ENCODE measurements at regions not wholly inside any gene's neighbourhood (a gene's known extent, or its start where the extent isn't known, plus 50 kb on each side); places are given as distances from the start of the nearest gene placed in this dataset.
"Not testable (repeated sequence)": the region's sequence is repeated elsewhere in the genome, so short reads cannot be mapped to it uniquely, and the experiment has no call there.

DNA sequence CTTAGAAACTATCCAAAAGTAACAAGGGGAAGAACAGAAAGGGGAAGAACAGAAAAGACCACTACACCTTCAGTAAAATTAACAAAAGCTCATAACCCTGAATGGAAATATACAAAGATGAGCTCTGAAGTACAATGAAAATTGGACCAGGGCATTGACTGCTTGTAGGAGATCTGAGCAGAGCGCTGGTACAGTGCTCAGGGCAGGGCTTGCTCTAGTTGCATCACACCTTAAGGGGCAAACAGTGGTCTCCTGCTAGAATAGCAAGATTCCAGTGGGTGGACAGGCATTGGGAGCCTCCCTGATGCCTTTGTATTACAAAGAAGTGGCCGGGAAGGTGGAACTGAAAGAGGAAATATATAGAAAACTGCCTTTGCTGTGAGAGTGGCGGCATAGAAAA is 111.9 kb upstream of the RGS1 start:
- Mint-ChIP-seq H3K4me3 (no peak overlapping the region), H3K27ac (no peak overlapping the region), H3K9me3 (ENCODE audit: insufficient read depth) (no peaks in the 10 kb centered on the region), H3K27me3 (peaks cover 43% of the 10 kb centered on the region), H3K4me1 (no peaks in the 10 kb centered on the region)
- Histone ChIP-seq H3K27ac (ENCODE audit: low read length in 2 of 2) (no peak overlapping the region), H3K36me3 (replicated peaks in 1 of 2; ENCODE audit: control extremely low read depth in 1 of 2, control insufficient read depth in 1 of 2, extremely low read depth in 1 of 2, insufficient read depth in 2 of 2, low read length in 1 of 2) (no peaks in the 10 kb centered on the region), H3K27me3 (replicated peaks in 1 of 4; ENCODE audit: control extremely low read depth in 1 of 4, control insufficient read depth in 3 of 4, insufficient read depth in 4 of 4, low read length in 3 of 4) (peaks cover 0 to 16% (median 0%) of the 10 kb centered on the region in 4 experiments), H3K79me2 (ENCODE audit: control insufficient read depth, insufficient read depth, low read length) (no peaks in the 10 kb centered on the region), H4K20me1 (ENCODE audit: control insufficient read depth, insufficient read depth, low read length, poor library complexity, severe bottlenecking) (no peaks in the 10 kb centered on the region), H3K9ac (ENCODE audit: low read length) (no peak overlapping the region), H3K4me2 (replicated peaks; ENCODE audit: low read depth, low read length, poor library complexity, severe bottlenecking) (no peak overlapping the region), H3K4me1 (ENCODE audit: control insufficient read depth in 2 of 2, insufficient read depth in 2 of 2, low read length in 2 of 2) (no peaks in the 10 kb centered on the region), H3K9me3 (ENCODE audit: control extremely low read depth in 1 of 3, control insufficient read depth in 2 of 3, insufficient read depth in 1 of 3, low read length in 2 of 3) (no peaks in the 10 kb centered on the region), H2AFZ (ENCODE audit: insufficient read depth, low read depth, low read length, poor library complexity, severe bottlenecking) (no peak overlapping the region), H3K4me3 (ENCODE audit: control extremely low read depth in 1 of 5, extremely low read depth in 1 of 5, insufficient read depth in 1 of 5, low read depth in 2 of 5, low read length in 4 of 5) (no peak overlapping the region)
- intact Hi-C loops (cut with micrococcal nuclease) = no loop called here
- ChIA-PET CTCF (interaction anchor here (2.7 kb wide), 1 partner anchor 11 kb away, joined by 13 read pairs; no protein-coding TSS in a partner anchor), POLR2A (no interaction called here)
- 67% methylated on average over 2 of the region's 3 CpGs for WGBS (ENCODE audit: insufficient coverage)
- no peak for TF ChIP-seq EZH2 (IDR thresholded peaks at IDR 0.05; ENCODE audit: borderline replicate concordance, insufficient read depth, low read depth, low read length, poor library complexity, severe bottlenecking)
- TF ChIP-seq, protein P1, sequence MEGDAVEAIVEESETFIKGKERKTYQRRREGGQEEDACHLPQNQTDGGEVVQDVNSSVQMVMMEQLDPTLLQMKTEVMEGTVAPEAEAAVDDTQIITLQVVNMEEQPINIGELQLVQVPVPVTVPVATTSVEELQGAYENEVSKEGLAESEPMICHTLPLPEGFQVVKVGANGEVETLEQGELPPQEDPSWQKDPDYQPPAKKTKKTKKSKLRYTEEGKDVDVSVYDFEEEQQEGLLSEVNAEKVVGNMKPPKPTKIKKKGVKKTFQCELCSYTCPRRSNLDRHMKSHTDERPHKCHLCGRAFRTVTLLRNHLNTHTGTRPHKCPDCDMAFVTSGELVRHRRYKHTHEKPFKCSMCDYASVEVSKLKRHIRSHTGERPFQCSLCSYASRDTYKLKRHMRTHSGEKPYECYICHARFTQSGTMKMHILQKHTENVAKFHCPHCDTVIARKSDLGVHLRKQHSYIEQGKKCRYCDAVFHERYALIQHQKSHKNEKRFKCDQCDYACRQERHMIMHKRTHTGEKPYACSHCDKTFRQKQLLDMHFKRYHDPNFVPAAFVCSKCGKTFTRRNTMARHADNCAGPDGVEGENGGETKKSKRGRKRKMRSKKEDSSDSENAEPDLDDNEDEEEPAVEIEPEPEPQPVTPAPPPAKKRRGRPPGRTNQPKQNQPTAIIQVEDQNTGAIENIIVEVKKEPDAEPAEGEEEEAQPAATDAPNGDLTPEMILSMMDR (IDR thresholded peaks at IDR 0.05) = no peak
- DNase-seq (no peak), ATAC-seq (ENCODE audit: low read depth) (no peak)

DNA sequence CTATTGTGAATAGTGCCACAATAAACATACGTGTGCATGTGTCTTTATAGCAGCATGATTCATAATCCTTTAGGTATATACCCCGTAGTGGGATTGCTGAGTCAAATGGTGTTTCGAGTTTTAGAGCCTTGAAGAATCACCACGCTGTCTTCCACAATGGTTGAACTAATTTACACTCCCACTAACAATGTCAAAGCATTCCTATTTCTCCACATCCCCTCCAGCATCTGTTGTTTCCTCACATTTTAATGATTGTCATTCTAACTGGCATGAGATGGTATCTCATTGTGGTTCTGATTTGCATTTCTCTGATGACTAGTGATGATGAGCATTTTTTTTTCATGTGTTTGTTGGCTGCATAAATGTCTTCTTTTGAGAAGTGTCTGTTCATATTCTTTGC is 110.4 kb upstream of the RGS1 start:
- H3K9me3 ChIP-seq (ENCODE audit: control extremely low read depth in 1 of 3, control insufficient read depth in 2 of 3, insufficient read depth in 1 of 3, low read length in 2 of 3); H3K27ac ChIP-seq (ENCODE audit: low read length in 2 of 2); H2AFZ ChIP-seq (ENCODE audit: insufficient read depth, low read depth, low read length, poor library complexity, severe bottlenecking); H3K9ac ChIP-seq (ENCODE audit: low read length); H4K20me1 ChIP-seq (ENCODE audit: control insufficient read depth, insufficient read depth, low read length, poor library complexity, severe bottlenecking); POLR2A ChIA-PET; H3K4me3 Mint-ChIP-seq; CTCF ChIA-PET; H3K9me3 Mint-ChIP-seq (ENCODE audit: insufficient read depth); H3K79me2 ChIP-seq (ENCODE audit: control insufficient read depth, insufficient read depth, low read length); H3K4me1 Mint-ChIP-seq; H3K4me1 ChIP-seq (ENCODE audit: control insufficient read depth in 2 of 2, insufficient read depth in 2 of 2, low read length in 2 of 2); H3K4me2 ChIP-seq (replicated peaks; ENCODE audit: low read depth, low read length, poor library complexity, severe bottlenecking); H3K27ac Mint-ChIP-seq; ATAC-seq (ENCODE audit: low read depth); DNase-seq; H3K36me3 ChIP-seq (replicated peaks in 1 of 2; ENCODE audit: control extremely low read depth in 1 of 2, control insufficient read depth in 1 of 2, extremely low read depth in 1 of 2, insufficient read depth in 2 of 2, low read length in 1 of 2); intact Hi-C loops (cut with micrococcal nuclease); H3K4me3 ChIP-seq (ENCODE audit: control extremely low read depth in 1 of 5, extremely low read depth in 1 of 5, insufficient read depth in 1 of 5, low read depth in 2 of 5, low read length in 4 of 5): not testable (repeated sequence)
- 82% methylated on average over 2 of the region's 4 CpGs for WGBS (ENCODE audit: insufficient coverage)
- peaks cover 0 to 27% (median 7%) of the 10 kb centered on the region in 4 experiments for H3K27me3 ChIP-seq (replicated peaks in 1 of 4; ENCODE audit: control extremely low read depth in 1 of 4, control insufficient read depth in 3 of 4, insufficient read depth in 4 of 4, low read length in 3 of 4)
- H3K27me3 Mint-ChIP-seq = peaks cover 56% of the 10 kb centered on the region

Measured in B cell (primary cell).